ENCODE measurements at regions not wholly inside any gene's neighbourhood (a gene's known extent, or its start where the extent isn't known, plus 50 kb on each side); places are given as distances from the start of the nearest gene placed in this dataset.

DNA sequence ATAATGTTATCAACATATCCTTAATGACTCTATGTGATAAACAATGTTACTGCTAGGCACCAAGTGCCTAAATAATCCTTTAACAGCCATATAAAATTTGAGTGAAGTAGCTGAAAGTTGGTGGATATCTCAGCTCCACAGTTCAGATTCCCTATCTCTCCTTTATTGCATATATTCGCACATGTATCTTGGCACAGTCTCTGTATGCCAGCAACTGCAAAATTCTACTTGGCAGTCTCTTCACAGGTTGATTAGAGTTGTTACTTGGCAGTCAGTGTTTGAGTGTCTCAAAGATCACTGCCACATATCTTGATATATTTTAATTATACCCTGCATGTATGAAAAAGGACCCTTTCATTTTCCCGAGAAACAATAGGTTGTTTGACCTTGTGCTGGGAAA lies 879.3 kb downstream of the OLFM4 start:
- DNase-seq, result no peak

DNA sequence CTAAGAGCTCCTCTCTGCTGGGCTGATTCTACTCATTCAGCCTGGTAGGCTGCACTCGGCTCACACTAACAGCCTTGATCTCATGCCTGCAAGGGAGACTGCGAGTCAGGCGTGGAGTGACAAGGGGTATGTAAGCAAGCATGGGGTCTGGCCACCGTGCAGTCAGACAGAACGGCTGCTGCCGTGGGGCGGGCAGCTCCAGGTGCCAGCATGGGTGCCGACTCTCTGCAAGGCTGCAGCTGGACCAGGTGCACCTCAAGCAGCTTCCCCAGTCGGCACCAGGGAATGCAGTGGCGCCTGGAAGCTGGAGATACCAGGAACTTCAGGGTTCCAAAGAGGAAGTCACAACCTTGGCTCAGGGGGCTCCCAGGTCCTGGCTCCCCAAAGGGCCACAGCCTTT lies 892.3 kb downstream of the OLFM4 start:
- no peak for DNase-seq

DNA sequence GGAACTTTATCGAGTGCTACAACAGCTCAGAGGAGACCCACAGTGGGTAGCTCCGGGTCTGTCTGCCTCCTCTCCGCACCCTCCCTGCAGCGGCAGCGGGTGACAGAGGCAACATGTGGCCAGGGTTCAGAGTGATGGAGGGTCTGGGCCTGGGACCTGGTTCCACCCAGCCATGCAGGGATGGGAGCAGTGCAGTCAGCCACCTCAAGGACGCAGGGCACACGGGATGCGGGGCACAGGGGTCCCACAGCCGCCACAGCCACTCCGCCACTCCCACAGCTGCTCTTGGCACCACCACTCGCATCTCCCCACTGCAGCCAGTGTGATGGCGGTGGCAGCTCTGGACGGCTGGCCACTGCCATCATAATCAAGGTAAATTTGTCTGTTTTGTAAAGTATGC lies 892.9 kb downstream of the OLFM4 start:
- no peak for DNase-seq

DNA sequence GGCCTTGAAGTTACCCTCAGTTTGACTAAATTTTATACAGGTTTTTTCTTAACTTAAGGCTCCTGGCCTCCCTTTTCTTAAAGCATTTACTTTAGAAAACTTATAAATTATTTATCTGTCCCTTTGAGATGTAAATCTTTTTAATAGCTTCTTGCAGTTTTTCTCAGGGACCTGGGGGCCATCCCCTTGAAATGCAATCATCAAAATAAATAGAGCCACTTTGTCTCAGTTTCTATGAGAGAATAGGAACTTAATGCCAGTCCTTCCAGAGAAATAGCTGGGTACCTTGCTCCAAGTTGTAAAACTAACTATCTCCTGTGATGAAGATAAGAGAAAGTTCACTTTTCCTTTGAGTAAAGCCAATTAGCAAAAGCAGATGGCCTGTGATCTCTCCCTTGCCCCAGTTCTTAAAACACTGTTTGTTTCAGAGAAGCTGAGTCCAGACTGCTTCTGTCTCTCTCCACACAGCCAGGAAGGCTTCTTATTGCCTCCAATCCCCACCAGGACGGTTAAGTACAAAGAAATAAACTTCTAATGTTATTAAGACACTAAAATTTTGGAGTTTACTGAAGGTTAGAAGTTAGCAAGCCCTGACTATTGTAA lies 913.1 kb downstream of the OLFM4 start:
- DNase-seq, result no peak

DNA sequence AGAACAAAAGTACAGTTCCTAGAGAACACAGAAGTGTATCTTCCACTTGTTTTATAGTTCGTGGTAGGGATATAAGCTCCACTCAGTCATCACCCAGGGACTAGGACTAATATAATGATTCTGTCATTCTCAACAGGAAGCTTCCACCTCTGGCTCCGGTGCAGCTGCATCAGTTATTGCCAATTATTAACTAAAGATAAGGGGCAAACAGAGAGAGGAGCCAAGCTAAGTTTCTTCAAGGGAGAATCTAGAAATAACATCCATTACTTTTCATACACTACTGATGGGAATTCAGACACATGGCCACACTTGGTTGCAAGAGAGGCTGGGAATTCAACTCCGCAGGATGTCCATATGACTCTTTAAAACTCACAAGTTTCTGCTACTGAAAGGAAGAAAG lies 917.9 kb downstream of the OLFM4 start:
- DNase-seq, result no peak

DNA sequence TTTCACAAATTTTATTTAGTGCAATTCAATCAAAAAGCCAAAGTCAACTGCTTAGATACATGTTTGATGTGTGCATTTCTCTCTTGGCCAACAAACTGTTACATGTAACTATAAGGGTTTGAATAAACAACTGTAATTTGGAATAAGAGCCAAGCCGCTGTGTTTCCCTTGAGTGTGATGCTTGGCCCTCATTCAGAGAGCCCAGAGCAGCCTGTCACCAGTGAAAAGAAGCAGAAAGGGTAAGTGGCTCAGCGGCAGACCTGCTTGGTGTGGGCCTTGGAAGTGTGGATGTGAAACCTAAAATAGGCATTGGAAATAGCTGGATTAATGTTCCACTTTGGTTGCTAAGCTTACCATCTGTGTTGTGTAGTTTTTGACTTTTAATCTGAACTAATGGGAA lies 924.6 kb downstream of the OLFM4 start:
- no peak for DNase-seq
